ENCODE measurements at regions not wholly inside any gene's neighbourhood (a gene's known extent, or its start where the extent isn't known, plus 50 kb on each side); places are given as distances from the start of the nearest gene placed in this dataset.

GRCh38 chr5:143734456-143734780 lies 77.5 kb upstream of the HMHB1 start:
- TF ChIP-seq POLR2AphosphoS5 (IDR thresholded peaks at IDR 0.05), result no peak
- TF ChIP-seq CTCF (IDR thresholded peaks at IDR 0.05), result no peak
- no peak for TF ChIP-seq POLR2A (IDR thresholded peaks at IDR 0.05)
- no peak for TF ChIP-seq EP300 (IDR thresholded peaks at IDR 0.05)
